HL-60/S4 (cell line): ENCODE measurements at regions not wholly inside any gene's neighbourhood (a gene's known extent, or its start where the extent isn't known, plus 50 kb on each side); places are given as distances from the start of the nearest gene placed in this dataset.

ENCODE experiments used
- in situ Hi-C: fragments of 300-500 bp; cut with MboI; formaldehyde crosslinking; loops from 2 replicates; pipeline ENCODE4 v1.14.3; 2022; ENCODE audit warnings: low sequenced_read_pairs

GRCh38 chr4:111464251-111465045 lies 680.8 kb upstream of the FAM241A start:
- in situ Hi-C loops: no loop called here

- in situ Hi-C loops: no loop called here
Observed at GRCh38 chr4:111466811-111467604, 678.2 kb upstream of the FAM241A start.

- in situ Hi-C loops: no loop called here
Observed at GRCh38 chr4:111475001-111475400, 670.3 kb upstream of the FAM241A start.

GRCh38 chr4:111475666-111476065 lies 669.6 kb upstream of the FAM241A start:
- in situ Hi-C loops: no loop called here

GRCh38 chr4:111480510-111480909 lies 664.7 kb upstream of the FAM241A start:
- in situ Hi-C loops: no loop called here

- in situ Hi-C loops: no loop called here
Observed at GRCh38 chr4:111483375-111484169, 661.7 kb upstream of the FAM241A start.

- in situ Hi-C loops: no loop called here
Observed at GRCh38 chr4:111492496-111492895, 652.8 kb upstream of the FAM241A start.

- in situ Hi-C loops: no loop called here
Observed at GRCh38 chr4:111494471-111494870, 650.8 kb upstream of the FAM241A start.

- in situ Hi-C loops: no loop called here
Observed at GRCh38 chr4:111494971-111495370, 650.3 kb upstream of the FAM241A start.

GRCh38 chr4:111499291-111499690 lies 646.0 kb upstream of the FAM241A start:
- in situ Hi-C loops: no loop called here

- in situ Hi-C loops: no loop called here
Observed at GRCh38 chr4:111499706-111500105, 645.5 kb upstream of the FAM241A start.

GRCh38 chr4:111500858-111501257 lies 644.4 kb upstream of the FAM241A start:
- in situ Hi-C loops: no loop called here

- in situ Hi-C loops: no loop called here
Observed at GRCh38 chr4:111501946-111502345, 643.3 kb upstream of the FAM241A start.

- in situ Hi-C loops: no loop called here
Observed at GRCh38 chr4:111502626-111503025, 642.6 kb upstream of the FAM241A start.

- in situ Hi-C loops: no loop called here
Observed at GRCh38 chr4:111506706-111507105, 638.5 kb upstream of the FAM241A start.

GRCh38 chr4:111510535-111510934 lies 634.7 kb upstream of the FAM241A start:
- in situ Hi-C loops: no loop called here

- in situ Hi-C loops: no loop called here
Observed at GRCh38 chr4:111512081-111512783, 633.0 kb upstream of the FAM241A start.

- in situ Hi-C loops: no loop called here
Observed at GRCh38 chr4:111519683-111520082, 625.6 kb upstream of the FAM241A start.

- in situ Hi-C loops: no loop called here
Observed at GRCh38 chr4:111530446-111530845, 614.8 kb upstream of the FAM241A start.

GRCh38 chr4:111535792-111536191 lies 609.5 kb upstream of the FAM241A start:
- in situ Hi-C loops: no loop called here

GRCh38 chr4:111537165-111537564 lies 608.1 kb upstream of the FAM241A start:
- in situ Hi-C loops: no loop called here
